ENCODE measurements at regions not wholly inside any gene's neighbourhood (a gene's known extent, or its start where the extent isn't known, plus 50 kb on each side); places are given as distances from the start of the nearest gene placed in this dataset.

DNA sequence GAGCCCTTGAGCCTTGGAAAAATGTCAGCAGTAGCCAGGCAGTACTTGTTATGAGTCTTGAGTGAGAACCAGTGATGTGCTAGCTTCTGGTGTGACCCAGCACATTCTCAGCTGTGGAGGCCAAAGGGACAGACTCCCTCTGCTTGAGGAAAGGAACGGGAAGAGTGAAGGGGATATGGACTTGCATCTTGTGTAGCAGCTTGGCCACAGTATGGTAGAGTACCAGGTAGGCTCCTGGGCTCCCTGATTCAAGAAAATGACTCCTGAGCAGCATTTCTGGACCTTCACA is 1601.9 kb upstream of the ADGRL3 start:
- H3K4me1 ChIP-seq = no peaks in the 10 kb centered on the region
- no peaks in the 10 kb centered on the region for H3K9me3 ChIP-seq
- no peak overlapping the region for H3K4me3 ChIP-seq
- WGBS, 2 donors = 31 to 79% methylated on average over 1 of the region's 1 CpG
- no peaks in the 10 kb centered on the region for H3K36me3 ChIP-seq
- ATAC-seq (ENCODE audit: low FRiP score in 2 of 2) (peak in 1 of 2 donors; percentile 55), DNase-seq (peak in 1 of 2 donors; percentile 40)
- H3K27me3 ChIP-seq = no peaks in the 10 kb centered on the region
- TF ChIP-seq, protein P1, sequence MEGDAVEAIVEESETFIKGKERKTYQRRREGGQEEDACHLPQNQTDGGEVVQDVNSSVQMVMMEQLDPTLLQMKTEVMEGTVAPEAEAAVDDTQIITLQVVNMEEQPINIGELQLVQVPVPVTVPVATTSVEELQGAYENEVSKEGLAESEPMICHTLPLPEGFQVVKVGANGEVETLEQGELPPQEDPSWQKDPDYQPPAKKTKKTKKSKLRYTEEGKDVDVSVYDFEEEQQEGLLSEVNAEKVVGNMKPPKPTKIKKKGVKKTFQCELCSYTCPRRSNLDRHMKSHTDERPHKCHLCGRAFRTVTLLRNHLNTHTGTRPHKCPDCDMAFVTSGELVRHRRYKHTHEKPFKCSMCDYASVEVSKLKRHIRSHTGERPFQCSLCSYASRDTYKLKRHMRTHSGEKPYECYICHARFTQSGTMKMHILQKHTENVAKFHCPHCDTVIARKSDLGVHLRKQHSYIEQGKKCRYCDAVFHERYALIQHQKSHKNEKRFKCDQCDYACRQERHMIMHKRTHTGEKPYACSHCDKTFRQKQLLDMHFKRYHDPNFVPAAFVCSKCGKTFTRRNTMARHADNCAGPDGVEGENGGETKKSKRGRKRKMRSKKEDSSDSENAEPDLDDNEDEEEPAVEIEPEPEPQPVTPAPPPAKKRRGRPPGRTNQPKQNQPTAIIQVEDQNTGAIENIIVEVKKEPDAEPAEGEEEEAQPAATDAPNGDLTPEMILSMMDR (IDR thresholded peaks at IDR 0.05) = no peak
- peak in 1 of 4 donors; percentile 52 for TF ChIP-seq EP300 (IDR thresholded peaks at IDR 0.05)
- H3K27ac ChIP-seq = no peak overlapping the region

DNA sequence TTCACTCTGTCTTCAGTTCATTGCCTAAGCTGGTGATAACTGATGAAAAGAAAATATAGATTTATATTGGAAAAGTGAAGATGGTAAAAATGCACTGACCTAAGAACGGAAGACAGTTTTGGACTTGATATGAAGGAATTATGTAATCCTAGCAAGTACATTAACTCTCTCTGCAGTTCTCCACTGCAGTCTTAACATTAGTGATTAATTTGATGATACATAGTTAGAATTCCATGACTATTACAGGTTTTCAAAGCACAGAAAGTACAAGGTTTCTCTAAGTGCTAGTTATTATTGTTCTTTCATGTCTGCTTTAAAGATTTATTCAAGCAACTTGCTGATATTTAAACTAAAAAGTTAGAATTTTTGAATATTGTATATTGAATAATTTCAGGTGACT is 1591.7 kb upstream of the ADGRL3 start:
- Histone ChIP-seq H3K36me3 (no peaks in the 10 kb centered on the region), H3K27me3 (no peaks in the 10 kb centered on the region), H3K4me1 (no peaks in the 10 kb centered on the region), H3K27ac (no peak overlapping the region), H3K9me3 (no peaks in the 10 kb centered on the region), H3K4me3 (no peak overlapping the region)
- 52 to 59% methylated on average over 1 of the region's 1 CpG for WGBS, 2 donors
- DNase-seq (no peak), ATAC-seq (ENCODE audit: low FRiP score in 2 of 2) (no peak)
- TF ChIP-seq POLR2AphosphoS5 (IDR thresholded peaks at IDR 0.05) (no peak), EP300 (IDR thresholded peaks at IDR 0.05) (no peak), POLR2A (IDR thresholded peaks at IDR 0.05) (no peak)

DNA sequence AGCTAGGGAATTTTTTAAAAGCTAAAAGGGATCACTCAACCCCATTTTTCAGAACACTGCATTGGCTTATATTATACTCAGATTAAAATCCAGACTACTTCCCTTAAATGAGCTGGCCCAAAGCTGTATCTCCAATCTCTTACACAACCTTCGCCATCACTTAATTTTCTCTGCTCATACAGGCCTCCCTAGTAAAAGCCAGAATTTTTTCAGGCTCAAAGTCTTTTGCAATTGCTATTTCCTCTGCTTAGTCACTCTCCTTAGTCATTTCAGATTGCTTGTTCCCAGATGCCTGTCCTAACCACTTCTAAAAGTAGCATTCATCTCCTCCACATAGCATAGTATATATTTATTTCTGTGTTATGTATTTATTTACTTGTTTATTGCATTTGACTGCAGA is 1587.9 kb upstream of the ADGRL3 start:
- H3K36me3 ChIP-seq = no peaks in the 10 kb centered on the region
- TF ChIP-seq, protein P1 (IDR thresholded peaks at IDR 0.05) = no peak
- TF ChIP-seq POLR2A (IDR thresholded peaks at IDR 0.05) (no peak), EP300 (IDR thresholded peaks at IDR 0.05) (no peak), POLR2AphosphoS5 (IDR thresholded peaks at IDR 0.05) (no peak)
- DNase-seq (no peak), ATAC-seq (ENCODE audit: low FRiP score in 2 of 2) (no peak)
- WGBS, 2 donors = 68 to 84% methylated on average over 1 of the region's 1 CpG
- no peak overlapping the region for H3K4me3 ChIP-seq
- no peaks in the 10 kb centered on the region for H3K27me3 ChIP-seq
- H3K27ac ChIP-seq = no peak overlapping the region
- no peaks in the 10 kb centered on the region for H3K4me1 ChIP-seq
- H3K9me3 ChIP-seq = no peaks in the 10 kb centered on the region

DNA sequence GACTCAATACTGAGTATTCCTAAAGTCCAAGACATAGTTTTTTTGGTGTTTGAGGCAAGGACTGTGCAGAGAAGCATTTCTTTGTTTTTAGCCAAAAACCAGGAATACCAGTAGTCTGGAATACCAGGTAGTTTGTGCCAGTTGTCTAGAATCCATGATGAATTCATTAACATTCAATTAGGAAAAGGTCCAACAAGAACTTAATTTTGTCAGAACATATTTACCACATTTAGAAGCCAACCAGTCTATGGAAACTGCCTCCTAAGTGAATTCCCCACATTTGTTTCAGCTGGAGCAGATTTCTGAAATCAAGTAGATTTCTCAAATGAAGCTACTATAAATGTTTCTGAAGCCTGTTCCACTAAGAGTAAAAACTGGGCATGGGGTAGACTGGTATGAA is 1584.8 kb upstream of the ADGRL3 start:
- ATAC-seq (ENCODE audit: low FRiP score in 2 of 2) (no peak), DNase-seq (no peak)
- TF ChIP-seq POLR2A (IDR thresholded peaks at IDR 0.05) = no peak
- no peak for TF ChIP-seq POLR2AphosphoS5 (IDR thresholded peaks at IDR 0.05)
- TF ChIP-seq, protein P1 (IDR thresholded peaks at IDR 0.05) = no peak
- TF ChIP-seq EP300 (IDR thresholded peaks at IDR 0.05) = no peak
- H3K4me3 ChIP-seq = no peak overlapping the region
- no peak overlapping the region for H3K27ac ChIP-seq
- H3K27me3 ChIP-seq = no peaks in the 10 kb centered on the region
- no peaks in the 10 kb centered on the region for H3K9me3 ChIP-seq
- no peaks in the 10 kb centered on the region for H3K36me3 ChIP-seq
- no peaks in the 10 kb centered on the region for H3K4me1 ChIP-seq

DNA sequence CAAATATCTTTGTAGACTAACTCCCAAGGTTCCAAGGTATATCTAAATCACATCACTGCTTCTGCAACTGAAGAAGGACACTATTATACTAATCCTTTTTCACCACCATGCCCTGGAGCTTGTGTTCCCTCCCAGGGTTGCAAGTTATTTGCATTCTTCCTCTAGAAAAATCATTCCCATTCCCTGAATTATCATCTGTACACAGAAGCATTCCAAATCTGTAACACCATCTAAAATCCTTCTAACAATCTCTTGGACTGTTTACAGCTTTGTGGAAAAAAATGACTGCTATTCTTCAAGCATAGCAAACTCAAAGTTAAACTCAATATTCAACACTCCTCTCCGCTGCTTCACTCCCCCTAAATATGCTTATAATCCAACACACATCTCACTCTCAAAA is 1570.8 kb upstream of the ADGRL3 start:
- no peak for ATAC-seq (ENCODE audit: low FRiP score in 2 of 2)
- Histone ChIP-seq H3K4me1 (no peaks in the 10 kb centered on the region), H3K9me3 (peaks cover 0 to 9% (median 0%) of the 10 kb centered on the region in 4 donors), H3K27ac (no peak overlapping the region), H3K27me3 (no peaks in the 10 kb centered on the region), H3K4me3 (no peak overlapping the region), H3K36me3 (no peaks in the 10 kb centered on the region)
- no peak for TF ChIP-seq EP300 (IDR thresholded peaks at IDR 0.05)
- TF ChIP-seq, protein P1 (IDR thresholded peaks at IDR 0.05) = no peak
- no peak for TF ChIP-seq POLR2AphosphoS5 (IDR thresholded peaks at IDR 0.05)
- no peak for TF ChIP-seq POLR2A (IDR thresholded peaks at IDR 0.05)
- WGBS, 2 donors = 76 to 83% methylated on average over 1 of the region's 1 CpG
- DNase-seq = no peak

All from upper lobe of left lung (tissue), 6 donors.